C4-2B (cell line): ENCODE measurements at regions not wholly inside any gene's neighbourhood (a gene's known extent, or its start where the extent isn't known, plus 50 kb on each side); places are given as distances from the start of the nearest gene placed in this dataset.

Experiments used
- ZFX ChIP-seq: fragments of 450-650 bp; IDR thresholded peaks from 2 replicates; pipeline ENCODE4 v1.6.1; 2017
- TF ChIP-seq, protein P1 (sequence below): fragments of 450-650 bp; conservative IDR thresholded peaks from 2 replicates; pipeline ENCODE4 v1.5.1; 2017; ENCODE audit warnings: mild to moderate bottlenecking

DNA sequence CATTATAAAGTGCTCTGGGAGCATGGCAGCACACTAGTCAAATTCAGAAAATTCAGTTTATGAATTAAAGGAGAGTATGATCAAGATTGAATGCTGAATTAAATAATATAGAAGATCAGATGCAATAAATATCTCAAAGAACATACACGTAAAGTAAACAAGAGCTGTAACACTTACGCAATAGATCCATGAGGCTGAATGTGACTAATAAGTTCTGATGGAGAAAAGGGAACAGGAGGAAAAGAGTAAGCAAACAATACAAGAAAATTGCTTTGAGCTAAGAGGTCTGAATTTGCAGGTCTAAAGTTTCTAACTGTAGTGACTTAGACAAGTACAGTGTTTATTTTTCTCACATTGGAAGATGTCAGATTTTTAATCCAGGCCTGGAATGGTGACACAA is 646.7 kb upstream of the ZNF804A start:
- TF ChIP-seq, protein P1, sequence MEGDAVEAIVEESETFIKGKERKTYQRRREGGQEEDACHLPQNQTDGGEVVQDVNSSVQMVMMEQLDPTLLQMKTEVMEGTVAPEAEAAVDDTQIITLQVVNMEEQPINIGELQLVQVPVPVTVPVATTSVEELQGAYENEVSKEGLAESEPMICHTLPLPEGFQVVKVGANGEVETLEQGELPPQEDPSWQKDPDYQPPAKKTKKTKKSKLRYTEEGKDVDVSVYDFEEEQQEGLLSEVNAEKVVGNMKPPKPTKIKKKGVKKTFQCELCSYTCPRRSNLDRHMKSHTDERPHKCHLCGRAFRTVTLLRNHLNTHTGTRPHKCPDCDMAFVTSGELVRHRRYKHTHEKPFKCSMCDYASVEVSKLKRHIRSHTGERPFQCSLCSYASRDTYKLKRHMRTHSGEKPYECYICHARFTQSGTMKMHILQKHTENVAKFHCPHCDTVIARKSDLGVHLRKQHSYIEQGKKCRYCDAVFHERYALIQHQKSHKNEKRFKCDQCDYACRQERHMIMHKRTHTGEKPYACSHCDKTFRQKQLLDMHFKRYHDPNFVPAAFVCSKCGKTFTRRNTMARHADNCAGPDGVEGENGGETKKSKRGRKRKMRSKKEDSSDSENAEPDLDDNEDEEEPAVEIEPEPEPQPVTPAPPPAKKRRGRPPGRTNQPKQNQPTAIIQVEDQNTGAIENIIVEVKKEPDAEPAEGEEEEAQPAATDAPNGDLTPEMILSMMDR = no peak
- no peak for TF ChIP-seq ZFX
